ENCODE measurements at regions not wholly inside any gene's neighbourhood (a gene's known extent, or its start where the extent isn't known, plus 50 kb on each side); places are given as distances from the start of the nearest gene placed in this dataset.

GRCh38 chr13:97856304-97856675 is 97.2 kb upstream of the IPO5 start:
- no peak for TF ChIP-seq EZH2phosphoT487 (IDR thresholded peaks at IDR 0.05; ENCODE audit: insufficient read depth, low read depth)
- TF ChIP-seq EZH2 (IDR thresholded peaks at IDR 0.05; ENCODE audit: insufficient read depth, poor library complexity, severe bottlenecking): no peak
